Esophagus muscularis mucosa (tissue), 3 donors: ENCODE measurements at regions not wholly inside any gene's neighbourhood (a gene's known extent, or its start where the extent isn't known, plus 50 kb on each side); places are given as distances from the start of the nearest gene placed in this dataset.

Experiments used
- CTCF ChIP-seq, 3 experiments: fragments of 200-600 bp in 2 of 3; fragments of 450-650 bp in 1 of 3; sonication (generic) in 2 of 3; IDR thresholded peaks; one replicate each; pipeline ENCODE4 v1.5.1; 2017 to 2019; ENCODE audit warnings: antibody characterized with exemption in 3 of 3, mild to moderate bottlenecking in 2 of 3, moderate library complexity in 1 of 3
- POLR2AphosphoS5 ChIP-seq, 2 donors: sonication (generic); formaldehyde crosslinking; IDR thresholded peaks; one replicate each; pipeline ENCODE4 v1.6.1; 2017; ENCODE audit warnings: antibody characterized with exemption in 2 of 2

DNA sequence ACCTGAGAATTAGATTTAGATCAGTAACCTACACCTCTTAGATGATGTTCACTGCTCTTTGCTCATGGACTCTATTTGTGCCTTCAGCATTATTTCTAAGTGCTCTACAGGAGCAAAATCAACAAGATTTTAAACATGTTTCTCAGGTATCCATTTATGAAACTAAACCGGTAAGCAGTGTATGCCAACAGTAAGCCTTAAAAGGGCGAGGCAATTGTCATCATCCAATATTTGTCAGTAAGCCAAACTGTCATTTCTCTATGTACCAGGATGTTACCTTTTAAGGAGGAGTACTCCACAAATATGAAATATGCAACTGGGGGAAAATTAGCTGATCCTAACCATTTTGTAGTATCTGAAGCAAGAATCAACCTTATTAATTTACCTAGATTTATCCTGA, 69.6 kb upstream of the ZNF184 start:
- TF ChIP-seq CTCF (IDR thresholded peaks at IDR 0.05): no peak
- TF ChIP-seq POLR2AphosphoS5 (IDR thresholded peaks at IDR 0.05): no peak
